ENCODE measurements at regions not wholly inside any gene's neighbourhood (a gene's known extent, or its start where the extent isn't known, plus 50 kb on each side); places are given as distances from the start of the nearest gene placed in this dataset.
"Not testable (repeated sequence)": the region's sequence is repeated elsewhere in the genome, so short reads cannot be mapped to it uniquely, and the experiment has no call there.

DNA sequence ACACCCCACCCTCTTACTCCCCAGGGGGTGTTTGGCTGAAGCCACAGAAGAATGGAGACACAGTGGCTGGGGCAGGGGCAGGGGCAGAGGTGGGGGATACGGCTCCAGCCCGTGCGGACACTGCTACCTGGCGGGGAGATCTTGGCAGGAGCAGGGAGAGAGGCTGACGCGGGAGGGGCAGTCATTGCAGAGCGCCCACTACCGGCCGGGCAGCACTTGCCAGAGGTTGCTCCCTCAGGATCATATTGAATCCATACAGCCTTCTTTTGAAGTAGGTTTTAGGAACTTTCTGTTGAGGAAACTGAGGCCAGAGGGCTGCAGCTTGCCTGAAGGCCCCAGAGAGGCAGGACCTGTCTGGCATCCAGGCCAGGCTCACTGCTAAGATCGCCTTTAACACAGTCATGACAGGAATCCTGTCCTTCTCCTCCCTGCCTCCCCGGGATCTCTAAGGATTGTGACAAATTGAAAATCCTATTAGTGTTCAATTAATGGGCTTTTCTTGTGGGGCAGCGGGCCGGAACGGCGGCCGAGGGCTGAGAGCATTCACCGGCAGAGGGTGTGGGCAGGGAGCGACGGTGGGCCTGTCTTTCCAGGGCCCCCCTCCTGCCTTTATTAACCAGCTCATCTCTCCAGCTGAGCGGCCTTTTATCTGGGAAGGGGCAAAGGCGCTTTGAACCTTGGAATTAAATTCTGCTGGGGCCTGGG lies 65.5 kb upstream of the WNT4 start:
- no peak overlapping the region for H3K4me3 ChIP-seq (ENCODE audit: low read length in 3 of 3)
- no peaks in the 10 kb centered on the region for H3K36me3 ChIP-seq (ENCODE audit: control insufficient read depth in 3 of 3, insufficient read depth in 3 of 3, low read length in 3 of 3)

DNA sequence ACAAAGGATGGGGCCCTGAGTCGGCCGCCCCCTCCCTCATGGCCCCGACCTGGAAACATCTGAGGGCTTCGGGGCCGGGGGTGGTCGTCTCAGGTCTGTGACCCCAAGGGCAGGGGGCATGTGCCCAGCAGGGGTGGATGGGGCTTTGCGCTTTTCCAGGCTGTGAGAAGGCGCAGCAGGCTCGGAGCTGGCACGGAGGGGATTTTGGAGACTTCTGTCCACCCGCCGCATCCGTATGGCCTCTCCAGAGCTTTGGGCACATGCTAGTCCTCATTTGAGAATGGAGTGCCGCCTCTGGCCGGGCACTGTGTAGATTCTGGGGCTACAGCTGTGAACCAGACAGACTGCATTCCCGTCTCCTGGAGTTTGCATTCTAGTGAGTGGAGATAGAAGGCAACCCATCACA lies 66.1 kb upstream of the WNT4 start:
- Histone ChIP-seq H3K27me3 (ENCODE audit: control insufficient read depth in 3 of 3, insufficient read depth in 3 of 3, low read length in 3 of 3) (peaks cover 66 to 76% (median 76%) of the 10 kb centered on the region in 3 donors), H3K27ac (ENCODE audit: low read depth, low read length) (no peak overlapping the region)

More for the DNA sequence above, 65.5 kb upstream of the WNT4 start:
- Histone ChIP-seq H3K9me3 (ENCODE audit: control insufficient read depth in 3 of 3, low read length in 3 of 3) (no peaks in the 10 kb centered on the region), H3K27me3 (ENCODE audit: control insufficient read depth in 3 of 3, insufficient read depth in 3 of 3, low read length in 3 of 3) (peaks cover 69 to 80% (median 75%) of the 10 kb centered on the region in 3 donors), H3K4me1 (ENCODE audit: control insufficient read depth in 3 of 3, insufficient read depth in 3 of 3, low read length in 3 of 3) (peaks cover 0 to 8% (median 2%) of the 10 kb centered on the region in 3 donors), H3K27ac (ENCODE audit: low read depth, low read length) (no peak overlapping the region), H3K9ac (ENCODE audit: low read depth in 1 of 3, low read length in 3 of 3) (no peak overlapping the region)

DNA sequence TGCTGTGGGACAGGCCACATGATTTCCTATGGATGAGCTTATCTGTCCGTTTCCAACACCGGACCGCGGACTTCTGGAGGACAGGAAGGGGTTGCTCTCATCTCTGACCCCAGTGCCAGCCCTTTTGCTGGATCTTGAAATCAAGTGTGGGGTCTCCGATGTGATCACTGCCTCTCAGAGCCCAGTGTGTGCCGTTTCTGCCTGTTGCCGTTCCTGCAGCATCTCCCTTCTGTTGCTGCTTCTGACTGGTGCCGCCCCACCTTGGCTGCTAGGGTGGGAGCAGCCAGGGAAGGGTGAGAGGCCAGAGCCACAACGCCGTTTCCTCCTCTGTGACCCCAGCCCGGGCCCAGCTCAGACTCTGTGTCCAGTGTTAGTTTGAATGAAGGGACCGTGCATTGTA lies 67.3 kb upstream of the WNT4 start:
- Histone ChIP-seq H3K9me3 (ENCODE audit: control insufficient read depth in 3 of 3, low read length in 3 of 3) (no peaks in the 10 kb centered on the region), H3K36me3 (ENCODE audit: control insufficient read depth in 3 of 3, insufficient read depth in 3 of 3, low read length in 3 of 3) (no peaks in the 10 kb centered on the region), H3K9ac (ENCODE audit: low read depth in 1 of 3, low read length in 3 of 3) (no peak overlapping the region), H3K27ac (ENCODE audit: low read depth, low read length) (no peak overlapping the region), H3K4me3 (ENCODE audit: low read length in 3 of 3) (no peak overlapping the region), H3K4me1 (ENCODE audit: control insufficient read depth in 3 of 3, insufficient read depth in 3 of 3, low read length in 3 of 3) (peaks cover 0 to 5% (median under 1%) of the 10 kb centered on the region in 3 donors), H3K27me3 (ENCODE audit: control insufficient read depth in 3 of 3, insufficient read depth in 3 of 3, low read length in 3 of 3) (peaks cover 62 to 75% (median 71%) of the 10 kb centered on the region in 3 donors)

More for the DNA sequence above, 66.1 kb upstream of the WNT4 start:
- no peak overlapping the region for H3K4me3 ChIP-seq (ENCODE audit: low read length in 3 of 3)
- peaks cover 0 to 8% (median 2%) of the 10 kb centered on the region in 3 donors for H3K4me1 ChIP-seq (ENCODE audit: control insufficient read depth in 3 of 3, insufficient read depth in 3 of 3, low read length in 3 of 3)
- no peak overlapping the region for H3K9ac ChIP-seq (ENCODE audit: low read depth in 1 of 3, low read length in 3 of 3)
- H3K9me3 ChIP-seq (ENCODE audit: control insufficient read depth in 3 of 3, low read length in 3 of 3): no peaks in the 10 kb centered on the region
- H3K36me3 ChIP-seq (ENCODE audit: control insufficient read depth in 3 of 3, insufficient read depth in 3 of 3, low read length in 3 of 3): no peaks in the 10 kb centered on the region

DNA sequence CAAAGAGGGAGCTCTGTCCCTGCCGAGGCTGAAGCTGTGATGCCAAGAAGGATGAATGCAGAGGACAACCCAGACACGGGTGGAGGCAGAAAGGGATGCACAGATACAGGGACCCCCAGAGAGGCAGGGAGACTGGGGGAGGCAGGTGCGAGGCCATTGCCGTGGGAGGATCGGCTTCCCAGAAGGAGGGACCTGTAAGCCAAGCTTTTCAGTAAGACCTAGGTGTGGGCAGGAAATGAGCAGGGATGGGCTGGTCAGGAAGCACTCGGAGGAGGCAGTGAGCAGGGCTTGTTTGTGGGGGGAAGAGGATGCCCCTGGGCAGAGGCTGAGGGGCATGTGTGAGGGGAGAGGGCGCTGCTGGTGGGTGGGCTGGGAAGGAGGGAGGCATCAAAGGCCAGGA lies 67.7 kb upstream of the WNT4 start:
- H3K27me3 ChIP-seq (ENCODE audit: control insufficient read depth in 3 of 3, insufficient read depth in 3 of 3, low read length in 3 of 3): peaks cover 57 to 71% (median 70%) of the 10 kb centered on the region in 3 donors
- no peaks in the 10 kb centered on the region for H3K36me3 ChIP-seq (ENCODE audit: control insufficient read depth in 3 of 3, insufficient read depth in 3 of 3, low read length in 3 of 3)
- H3K4me3 ChIP-seq (ENCODE audit: low read length in 3 of 3): no peak overlapping the region
- no peak overlapping the region for H3K27ac ChIP-seq (ENCODE audit: low read depth, low read length)
- no peak overlapping the region for H3K9ac ChIP-seq (ENCODE audit: low read depth in 1 of 3, low read length in 3 of 3)
- no peaks in the 10 kb centered on the region for H3K9me3 ChIP-seq (ENCODE audit: control insufficient read depth in 3 of 3, low read length in 3 of 3)
- H3K4me1 ChIP-seq (ENCODE audit: control insufficient read depth in 3 of 3, insufficient read depth in 3 of 3, low read length in 3 of 3): peaks cover 0 to 5% (median 0%) of the 10 kb centered on the region in 3 donors

DNA sequence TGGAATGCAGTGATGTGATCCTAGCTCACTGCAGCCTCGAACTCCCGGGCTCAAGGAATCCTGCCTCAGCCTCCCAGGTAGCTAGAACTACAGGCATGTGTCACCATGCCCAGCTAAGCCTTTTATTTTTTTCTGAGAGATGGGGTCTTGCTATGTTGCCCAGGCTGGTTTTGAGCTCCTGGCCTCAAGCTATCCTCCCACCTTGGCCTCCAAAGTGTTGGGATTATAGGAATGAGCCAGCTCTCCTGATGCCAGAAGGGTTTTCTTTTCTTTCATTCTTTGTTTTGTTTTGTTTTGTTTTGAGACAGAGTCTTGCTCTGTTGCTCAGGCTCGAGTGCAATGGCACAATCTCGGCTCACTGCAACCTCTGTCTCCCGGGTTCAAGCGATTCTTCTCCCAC lies 68.6 kb upstream of the WNT4 start:
- not testable (repeated sequence) for H3K27ac ChIP-seq (ENCODE audit: low read depth, low read length); H3K9ac ChIP-seq (ENCODE audit: low read depth in 1 of 3, low read length in 3 of 3); H3K9me3 ChIP-seq (ENCODE audit: control insufficient read depth in 3 of 3, low read length in 3 of 3); H3K4me3 ChIP-seq (ENCODE audit: low read length in 3 of 3); H3K4me1 ChIP-seq (ENCODE audit: control insufficient read depth in 3 of 3, insufficient read depth in 3 of 3, low read length in 3 of 3); H3K36me3 ChIP-seq (ENCODE audit: control insufficient read depth in 3 of 3, insufficient read depth in 3 of 3, low read length in 3 of 3)
- H3K27me3 ChIP-seq (ENCODE audit: control insufficient read depth in 3 of 3, insufficient read depth in 3 of 3, low read length in 3 of 3): peaks cover 55 to 69% (median 66%) of the 10 kb centered on the region in 3 donors

DNA sequence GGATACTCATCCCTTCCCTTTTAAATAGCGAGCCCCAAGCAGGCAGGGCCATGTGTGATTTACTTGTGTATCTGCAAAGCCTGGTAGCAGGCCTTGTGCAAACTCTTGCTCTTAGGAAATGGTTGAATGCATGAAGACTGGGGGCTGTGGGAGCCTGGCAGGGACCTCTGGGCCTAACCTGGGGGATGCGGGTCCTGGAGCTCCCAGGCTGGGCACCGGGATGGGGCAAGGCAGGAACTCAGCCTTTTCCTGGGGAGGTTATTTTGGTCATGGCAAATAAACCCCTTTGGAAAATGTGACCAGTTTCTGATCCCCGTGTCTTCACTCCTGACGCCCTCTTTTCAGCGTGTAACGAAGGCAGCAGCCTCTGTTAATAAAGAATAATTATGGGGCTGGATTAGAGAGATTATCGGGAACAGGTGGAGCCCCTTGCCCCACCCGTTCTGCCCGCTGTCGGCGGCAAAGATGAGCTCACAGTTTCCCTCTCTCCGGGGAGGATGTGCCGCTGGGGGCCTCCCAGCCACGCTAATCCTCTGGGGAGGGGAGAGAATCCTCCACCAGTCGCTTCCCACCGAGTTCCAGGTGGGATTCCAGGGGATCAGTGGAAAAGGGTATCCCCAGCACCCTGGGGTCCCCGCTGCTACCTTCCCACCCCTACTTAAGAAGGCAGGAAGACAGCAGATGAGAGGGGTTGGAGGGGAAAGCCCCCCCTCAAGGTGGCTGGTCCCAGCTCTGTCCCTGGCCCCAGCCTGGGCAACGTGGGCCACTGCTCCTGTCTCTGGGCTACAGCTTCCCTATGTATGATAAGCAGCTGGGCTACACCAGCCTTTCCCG lies 69.7 kb upstream of the WNT4 start:
- Histone ChIP-seq H3K9ac (ENCODE audit: low read depth in 1 of 3, low read length in 3 of 3) (no peak overlapping the region), H3K4me3 (ENCODE audit: low read length in 3 of 3) (no peak overlapping the region), H3K4me1 (ENCODE audit: control insufficient read depth in 3 of 3, insufficient read depth in 3 of 3, low read length in 3 of 3) (peaks cover 0 to 4% (median 0%) of the 10 kb centered on the region in 3 donors), H3K36me3 (ENCODE audit: control insufficient read depth in 3 of 3, insufficient read depth in 3 of 3, low read length in 3 of 3) (no peaks in the 10 kb centered on the region), H3K27me3 (ENCODE audit: control insufficient read depth in 3 of 3, insufficient read depth in 3 of 3, low read length in 3 of 3) (peaks cover 49 to 62% (median 54%) of the 10 kb centered on the region in 3 donors), H3K27ac (ENCODE audit: low read depth, low read length) (no peak overlapping the region), H3K9me3 (ENCODE audit: control insufficient read depth in 3 of 3, low read length in 3 of 3) (no peaks in the 10 kb centered on the region)

DNA sequence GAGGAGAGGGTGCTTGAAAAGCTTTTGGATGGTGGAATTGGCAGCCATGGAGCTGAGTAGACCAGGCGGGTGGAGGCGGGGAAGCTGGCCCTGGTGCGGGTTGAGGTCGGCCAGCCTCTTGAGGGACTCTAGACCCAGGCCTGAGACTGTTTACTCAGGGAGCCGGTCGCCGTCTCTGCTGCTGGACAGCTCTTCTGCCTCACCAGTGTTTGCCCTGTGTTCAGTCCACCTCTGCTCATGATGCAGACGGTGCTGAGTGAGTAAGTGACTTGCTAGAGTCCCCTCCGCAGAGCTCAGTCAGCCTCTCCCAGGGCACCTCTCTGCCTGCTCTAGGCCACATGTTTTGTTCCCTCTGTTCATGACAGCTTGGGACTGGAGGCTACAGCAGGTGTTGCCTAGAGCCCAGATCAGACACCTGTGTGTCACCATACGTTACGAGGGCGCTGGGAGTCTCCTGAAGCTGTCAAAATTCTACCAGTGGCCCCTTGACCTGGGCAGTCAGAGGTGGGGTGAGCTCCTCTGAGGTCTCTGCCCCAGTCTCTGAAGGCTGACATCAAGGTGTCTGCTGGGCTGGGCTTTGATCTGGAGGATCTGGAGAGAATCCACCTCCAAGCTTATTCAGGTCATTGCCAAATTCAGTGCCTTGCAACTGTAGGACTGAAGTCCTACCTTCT lies 73.5 kb upstream of the WNT4 start:
- H3K27me3 ChIP-seq (ENCODE audit: control insufficient read depth in 3 of 3, insufficient read depth in 3 of 3, low read length in 3 of 3): peaks cover 16 to 41% (median 25%) of the 10 kb centered on the region in 3 donors
- H3K36me3 ChIP-seq (ENCODE audit: control insufficient read depth in 3 of 3, insufficient read depth in 3 of 3, low read length in 3 of 3): no peaks in the 10 kb centered on the region

DNA sequence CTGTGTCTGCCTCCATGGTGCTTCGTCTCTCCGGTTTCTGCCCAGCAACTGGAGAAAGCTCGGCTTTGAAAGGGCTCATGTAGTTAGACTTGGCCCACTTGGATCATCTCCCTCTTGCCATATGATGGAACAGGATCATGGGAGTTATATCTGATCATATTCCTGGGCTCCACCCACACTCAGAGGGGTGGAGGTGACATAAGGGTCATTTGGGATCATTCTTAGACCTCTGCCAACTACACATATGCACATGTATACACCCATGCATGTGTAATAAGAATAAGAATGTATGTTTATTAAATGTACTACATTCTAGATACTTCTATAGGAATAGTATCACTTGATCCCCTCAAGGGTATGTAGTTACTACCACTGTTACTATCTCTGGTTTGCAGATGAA lies 74.1 kb upstream of the WNT4 start:
- H3K27ac ChIP-seq (ENCODE audit: low read depth, low read length): no peak overlapping the region
- H3K27me3 ChIP-seq (ENCODE audit: control insufficient read depth in 3 of 3, insufficient read depth in 3 of 3, low read length in 3 of 3): peaks cover 17 to 43% (median 20%) of the 10 kb centered on the region in 3 donors
- no peaks in the 10 kb centered on the region for H3K4me1 ChIP-seq (ENCODE audit: control insufficient read depth in 3 of 3, insufficient read depth in 3 of 3, low read length in 3 of 3)
- H3K9ac ChIP-seq (ENCODE audit: low read depth in 1 of 3, low read length in 3 of 3): no peak overlapping the region
- H3K36me3 ChIP-seq (ENCODE audit: control insufficient read depth in 3 of 3, insufficient read depth in 3 of 3, low read length in 3 of 3): no peaks in the 10 kb centered on the region
- H3K4me3 ChIP-seq (ENCODE audit: low read length in 3 of 3): no peak overlapping the region
- H3K9me3 ChIP-seq (ENCODE audit: control insufficient read depth in 3 of 3, low read length in 3 of 3): peaks cover 0 to 2% (median 0%) of the 10 kb centered on the region in 3 donors

More for the DNA sequence above, 73.5 kb upstream of the WNT4 start:
- no peaks in the 10 kb centered on the region for H3K4me1 ChIP-seq (ENCODE audit: control insufficient read depth in 3 of 3, insufficient read depth in 3 of 3, low read length in 3 of 3)
- no peak overlapping the region for H3K27ac ChIP-seq (ENCODE audit: low read depth, low read length)
- no peak overlapping the region for H3K4me3 ChIP-seq (ENCODE audit: low read length in 3 of 3)
- no peak overlapping the region for H3K9ac ChIP-seq (ENCODE audit: low read depth in 1 of 3, low read length in 3 of 3)
- H3K9me3 ChIP-seq (ENCODE audit: control insufficient read depth in 3 of 3, low read length in 3 of 3): peaks cover 0 to under 1% (median 0%) of the 10 kb centered on the region in 3 donors

DNA sequence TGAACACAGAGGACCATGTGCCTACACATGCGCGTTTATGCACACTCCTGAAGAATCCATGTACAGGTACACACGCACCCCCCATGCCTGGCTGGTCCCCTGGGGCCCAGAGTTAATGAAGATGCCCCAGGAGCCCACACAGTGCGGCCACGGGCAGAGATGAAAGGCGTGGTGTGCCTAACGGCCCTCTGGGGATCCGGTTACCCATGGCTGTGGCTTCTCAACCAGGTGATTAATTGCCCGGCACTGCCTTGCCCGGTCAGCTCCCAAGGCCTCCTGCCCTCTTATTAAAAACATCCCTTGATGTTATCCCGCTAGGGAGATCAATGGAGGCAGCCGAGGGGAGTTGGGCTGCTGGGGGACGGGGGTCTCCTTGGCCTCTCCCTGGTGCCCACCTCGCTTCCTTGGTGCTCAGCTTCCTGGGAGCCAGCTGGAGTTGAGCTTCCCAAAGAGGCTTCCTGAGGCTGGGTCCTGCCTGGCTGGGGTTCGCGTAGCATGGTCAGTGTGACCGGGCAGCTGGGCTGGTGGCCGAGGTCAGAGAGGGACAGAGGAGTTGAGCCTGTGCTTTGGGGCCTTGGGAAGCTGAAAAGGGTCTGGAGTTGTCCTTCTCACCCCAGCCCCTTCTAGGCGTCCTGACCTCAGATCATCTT lies 75.0 kb upstream of the WNT4 start:
- Histone ChIP-seq H3K9me3 (ENCODE audit: control insufficient read depth in 3 of 3, low read length in 3 of 3) (peaks cover 0 to 2% (median 0%) of the 10 kb centered on the region in 3 donors), H3K27me3 (ENCODE audit: control insufficient read depth in 3 of 3, insufficient read depth in 3 of 3, low read length in 3 of 3) (peaks cover 7 to 41% (median 16%) of the 10 kb centered on the region in 3 donors), H3K4me1 (ENCODE audit: control insufficient read depth in 3 of 3, insufficient read depth in 3 of 3, low read length in 3 of 3) (no peaks in the 10 kb centered on the region), H3K9ac (ENCODE audit: low read depth in 1 of 3, low read length in 3 of 3) (no peak overlapping the region), H3K27ac (ENCODE audit: low read depth, low read length) (no peak overlapping the region), H3K36me3 (ENCODE audit: control insufficient read depth in 3 of 3, insufficient read depth in 3 of 3, low read length in 3 of 3) (no peaks in the 10 kb centered on the region), H3K4me3 (ENCODE audit: low read length in 3 of 3) (no peak overlapping the region)
